Fibroblast of peridontal ligament (primary cell): ENCODE measurements at regions not wholly inside any gene's neighbourhood (a gene's known extent, or its start where the extent isn't known, plus 50 kb on each side); places are given as distances from the start of the nearest gene placed in this dataset.

Source experiments
- DNase-seq: peaks from one replicate; pipeline ENCODE4 v3.0.0-alpha.2; 2010; ENCODE audit errors: extremely low read depth

DNA sequence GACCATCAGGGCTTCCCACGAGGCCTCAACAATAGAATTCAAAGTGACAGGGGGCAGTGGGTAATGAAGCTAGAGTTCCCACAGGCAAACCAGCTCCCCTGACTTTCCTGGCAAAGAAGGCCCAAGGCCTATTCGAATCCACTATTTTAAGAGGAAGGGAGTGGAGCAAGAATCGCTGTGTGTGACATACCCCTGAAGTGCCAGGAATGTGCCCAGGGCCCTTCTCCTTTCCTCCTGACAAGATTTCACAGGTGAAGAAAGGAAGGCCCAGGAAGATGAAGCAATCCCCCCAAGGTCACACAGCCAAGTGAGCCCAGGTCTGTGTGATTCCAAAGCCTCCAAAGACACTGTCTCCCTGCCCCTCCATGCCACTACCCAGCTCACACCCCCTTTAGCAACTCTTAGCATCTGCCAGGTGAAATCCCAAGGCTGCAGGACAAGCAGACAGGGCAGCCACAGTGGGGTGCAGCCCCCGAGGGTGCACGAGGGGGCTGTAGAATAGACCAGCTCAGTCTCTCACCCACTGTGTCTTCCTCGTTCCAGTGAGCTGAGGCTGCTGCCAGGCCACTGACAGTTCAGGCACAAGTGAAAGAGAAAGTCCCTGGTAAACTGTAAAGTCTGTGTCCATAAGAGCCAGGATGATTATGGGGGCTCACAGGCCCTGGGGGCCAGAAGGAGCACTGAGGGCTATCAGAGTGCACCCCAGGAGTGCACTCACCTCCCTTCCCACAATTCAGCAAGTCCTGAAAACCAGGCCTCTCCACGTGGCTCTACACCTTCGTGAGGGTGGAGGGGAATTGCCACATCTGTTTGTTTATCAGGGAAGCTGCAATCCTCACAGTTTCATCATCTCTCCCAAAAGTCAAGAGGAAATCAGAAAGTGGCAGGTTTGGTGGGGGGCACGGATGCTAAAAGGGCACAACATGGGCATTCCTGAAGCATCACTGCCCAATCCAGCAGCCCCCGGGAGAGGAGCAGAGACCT is 70.8 kb upstream of the ZMIZ1 start:
- peak; percentile 17 for DNase-seq

DNA sequence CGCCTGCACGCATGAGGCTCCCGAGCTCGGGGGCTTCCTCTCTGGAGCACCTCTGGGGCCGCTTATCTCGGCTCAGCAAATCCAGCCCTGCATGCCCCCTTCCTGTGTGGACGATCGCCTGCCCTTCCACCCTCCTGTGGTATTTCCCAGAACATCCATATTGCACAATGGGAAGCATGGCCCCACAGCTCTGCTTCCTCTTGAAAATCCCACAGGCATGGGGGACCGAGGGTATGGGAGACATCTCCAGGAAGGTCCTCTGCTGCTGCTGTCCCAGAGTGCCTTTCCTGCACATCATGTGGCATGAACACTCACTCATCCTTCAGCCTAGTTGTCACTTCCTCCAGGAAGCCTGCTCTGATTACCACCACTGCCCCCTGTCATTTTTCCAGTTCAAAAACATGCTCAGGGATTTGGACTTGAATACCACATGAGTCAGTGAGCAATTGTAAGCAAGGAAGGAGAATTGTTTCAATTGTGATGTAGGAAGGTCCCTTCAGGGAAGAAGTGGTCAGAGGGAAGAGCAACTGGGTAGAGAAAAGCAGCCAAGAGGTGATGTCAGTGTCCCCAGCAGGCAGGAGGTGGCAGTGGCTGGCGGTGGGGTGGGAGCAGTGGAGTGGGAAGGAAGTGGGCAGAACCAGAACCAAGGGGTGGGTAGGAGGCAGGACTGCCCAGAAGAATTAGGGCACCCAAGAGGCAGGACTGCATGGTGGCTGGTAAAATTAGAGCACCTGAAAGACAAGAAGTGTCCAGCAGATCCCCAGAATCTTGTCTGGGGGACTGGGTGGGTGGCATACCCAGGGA is 67.5 kb upstream of the ZMIZ1 start:
- peak; percentile 37 for DNase-seq

DNA sequence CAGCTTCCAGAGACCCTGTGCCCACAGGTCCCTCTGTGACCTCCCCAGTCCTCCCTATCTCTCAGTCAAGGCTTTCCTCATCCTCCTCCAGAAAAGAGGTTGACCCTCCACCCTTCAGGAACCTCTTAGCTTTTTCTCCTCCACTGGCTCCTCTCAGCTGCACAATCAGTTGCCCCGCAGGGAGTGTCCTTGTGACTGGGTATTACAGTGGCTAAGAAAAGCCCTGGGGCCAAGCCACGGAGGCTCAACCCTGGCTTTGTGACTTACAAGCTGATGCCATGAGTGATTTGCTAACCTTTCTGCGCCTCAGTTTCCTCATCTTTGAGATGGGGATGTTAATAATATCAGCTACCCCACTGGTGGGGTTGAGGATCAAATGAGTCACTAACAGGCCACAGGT is 66.4 kb upstream of the ZMIZ1 start:
- no peak for DNase-seq

DNA sequence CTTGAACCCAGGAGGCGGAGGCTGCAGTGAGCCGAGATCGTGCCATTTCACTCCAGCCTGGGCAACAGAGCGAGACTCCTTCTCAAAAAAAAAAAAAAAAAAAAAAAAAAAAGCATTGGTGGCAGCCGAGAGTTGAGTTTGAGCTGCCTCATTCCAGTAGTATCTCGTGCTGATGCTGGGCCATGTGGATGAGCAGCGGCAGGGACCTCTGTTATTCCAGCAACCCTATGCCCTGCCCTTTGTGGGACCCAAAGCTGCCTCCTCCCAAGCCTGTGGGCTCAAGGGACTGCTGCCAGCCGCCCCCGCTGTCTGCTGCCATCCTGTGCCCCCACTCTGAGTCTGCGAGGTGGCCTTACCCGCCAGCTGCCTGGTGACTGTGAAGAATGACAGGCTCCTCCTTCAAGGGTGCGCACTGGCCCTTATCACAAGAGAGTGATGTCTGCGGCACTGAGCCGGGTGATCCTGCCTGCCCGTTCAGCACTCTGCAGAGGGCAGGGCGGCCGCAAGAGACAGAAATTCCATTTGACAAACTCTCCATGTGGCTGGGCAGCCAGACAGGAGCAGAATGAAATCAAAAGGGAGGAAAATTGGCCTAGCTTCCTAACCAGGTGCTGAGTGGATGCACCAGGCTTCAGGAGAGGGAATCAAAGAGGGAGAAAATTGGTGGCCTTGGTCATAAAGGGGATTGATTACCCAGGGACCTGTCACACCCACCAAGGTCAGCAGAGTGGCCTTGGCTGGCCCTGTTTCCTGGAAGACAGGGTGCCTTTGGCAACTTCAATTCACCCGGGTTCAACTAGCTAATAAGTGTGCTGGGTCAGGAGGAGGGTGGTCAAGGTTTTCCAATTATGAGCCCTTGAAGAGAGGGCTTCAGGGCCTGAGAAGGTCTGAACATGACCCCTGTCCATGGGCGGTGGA is 65.3 kb upstream of the ZMIZ1 start:
- DNase-seq: no peak

DNA sequence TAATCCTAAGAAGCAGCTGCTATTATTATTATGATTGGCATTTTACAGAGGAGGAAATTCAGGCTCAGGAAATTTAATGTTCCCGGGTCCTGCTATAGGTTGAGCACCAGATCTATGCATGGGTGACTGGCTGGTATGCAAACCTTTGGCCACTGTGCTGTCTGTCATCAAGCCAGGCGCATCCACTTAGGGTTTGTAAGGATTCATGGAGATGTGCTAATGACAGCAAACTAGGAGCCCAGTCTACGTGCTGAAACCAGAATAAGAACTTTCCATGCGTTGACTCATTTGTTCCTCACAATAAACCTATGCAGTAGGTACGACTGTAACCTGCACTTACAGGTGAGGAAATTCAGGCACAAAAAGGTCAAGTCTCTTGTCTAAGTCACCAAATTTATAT is 64.5 kb upstream of the ZMIZ1 start:
- no peak for DNase-seq

DNA sequence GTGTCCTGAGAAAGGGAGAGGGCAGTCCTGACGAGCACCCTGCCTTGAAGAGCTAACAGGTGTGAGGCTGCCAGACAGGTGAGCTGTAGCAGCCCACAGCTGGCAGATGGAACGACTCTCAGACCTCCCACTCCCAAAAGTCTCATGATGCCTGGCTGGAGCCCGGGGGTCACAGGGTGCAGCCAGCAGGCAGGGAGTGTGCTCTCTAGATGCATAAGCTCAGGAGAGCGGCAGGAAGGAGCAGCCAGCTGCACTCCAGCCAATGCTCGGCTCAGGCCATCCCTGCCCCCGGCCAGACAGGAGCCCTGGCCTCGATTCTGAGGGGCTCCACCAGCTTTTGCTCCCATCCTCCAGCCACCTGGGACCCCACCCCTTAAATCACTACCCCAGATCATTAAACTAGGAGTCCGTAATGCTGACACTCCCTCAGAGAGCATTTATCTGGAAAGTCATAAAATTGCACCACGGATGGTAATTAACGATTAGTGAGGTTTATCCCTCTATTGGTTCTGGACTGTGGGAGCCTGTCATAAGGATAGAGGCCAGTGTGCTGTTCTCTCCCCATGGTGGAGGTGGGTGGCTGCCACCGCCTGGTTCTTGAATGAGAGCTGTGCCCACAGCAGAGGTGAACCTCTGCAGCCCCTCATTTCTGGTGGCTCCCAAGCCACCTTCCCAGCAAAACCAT is 63.5 kb upstream of the ZMIZ1 start:
- DNase-seq: no peak

DNA sequence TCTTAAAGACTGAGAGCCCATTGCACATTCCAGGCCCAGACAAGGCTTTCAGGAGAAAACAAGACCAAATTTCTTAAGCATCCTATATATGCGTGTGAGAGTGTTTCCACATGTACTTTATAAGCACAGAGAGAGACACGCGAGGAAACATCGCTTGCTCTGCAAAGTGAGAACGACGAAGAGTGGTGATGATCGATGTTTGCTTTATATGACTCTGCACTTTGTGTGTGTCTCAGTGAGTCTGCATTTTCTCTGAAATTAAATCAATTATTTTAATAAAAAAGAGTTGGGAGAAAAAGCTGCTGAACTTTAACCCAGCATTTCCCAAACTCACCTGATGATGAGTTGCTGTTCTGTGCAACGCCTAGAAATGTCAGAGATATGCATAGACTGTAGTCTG is 61.7 kb upstream of the ZMIZ1 start:
- DNase-seq: no peak

DNA sequence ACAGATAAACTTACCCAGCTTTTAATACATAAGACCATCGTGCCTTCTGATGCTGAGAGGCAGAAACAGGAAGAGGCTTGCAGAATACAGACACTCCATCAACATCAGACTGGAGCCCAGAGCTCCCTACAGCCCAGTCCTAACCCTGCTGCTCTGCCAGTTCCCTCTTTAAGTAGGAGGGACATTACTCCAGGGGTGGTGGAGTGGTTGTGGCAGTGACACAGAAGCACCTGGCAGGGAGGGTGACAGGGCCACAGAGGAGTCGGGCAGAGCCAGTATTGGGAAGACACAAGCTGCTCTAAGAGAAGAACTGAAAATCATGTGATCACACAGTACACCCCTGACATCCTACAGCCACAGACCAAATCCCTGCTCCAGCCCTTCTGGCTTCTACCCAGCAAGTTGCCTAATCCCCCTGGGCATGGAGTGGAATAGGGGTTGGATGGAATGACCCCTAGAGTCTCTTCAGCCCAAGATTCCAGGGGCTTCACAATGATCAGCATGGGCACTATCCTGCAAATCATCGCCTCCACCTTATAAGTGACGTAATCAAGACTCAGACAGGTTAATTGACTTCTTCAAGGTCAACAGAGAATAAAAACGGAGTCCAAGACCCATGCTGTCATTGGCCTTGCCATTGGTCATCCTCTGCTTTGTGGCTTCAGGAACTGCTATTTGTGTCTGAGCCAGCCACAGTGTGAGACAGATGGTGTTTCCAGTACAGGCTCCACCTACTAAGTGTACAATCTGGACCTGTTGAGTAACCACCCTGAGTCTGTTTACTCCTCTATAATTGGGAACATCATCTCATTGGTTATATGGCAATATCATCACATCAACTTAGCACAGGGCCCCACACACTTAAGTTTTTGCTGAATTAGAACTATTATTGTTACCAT is 61.1 kb upstream of the ZMIZ1 start:
- peak; percentile 43 for DNase-seq

DNA sequence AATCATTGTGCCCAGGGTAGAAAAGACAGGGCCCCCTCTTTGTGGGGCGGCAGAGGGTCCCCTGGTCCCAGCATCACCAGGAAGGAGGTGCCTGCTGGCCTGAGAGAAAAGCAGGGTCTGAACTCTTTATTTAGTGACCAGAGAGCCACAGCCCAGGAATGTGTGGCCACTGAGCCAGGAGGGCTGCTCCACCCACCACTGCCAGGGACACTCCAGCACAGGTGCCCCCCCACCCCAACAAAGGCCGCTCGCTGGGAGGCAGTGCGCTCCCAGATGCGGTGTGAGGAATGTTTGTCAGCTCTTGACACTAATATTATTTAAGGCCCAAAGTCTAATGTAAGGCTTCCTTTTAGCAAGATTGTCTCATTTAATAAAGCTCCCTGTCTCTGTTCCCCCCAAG is 59.6 kb upstream of the ZMIZ1 start:
- DNase-seq: no peak

DNA sequence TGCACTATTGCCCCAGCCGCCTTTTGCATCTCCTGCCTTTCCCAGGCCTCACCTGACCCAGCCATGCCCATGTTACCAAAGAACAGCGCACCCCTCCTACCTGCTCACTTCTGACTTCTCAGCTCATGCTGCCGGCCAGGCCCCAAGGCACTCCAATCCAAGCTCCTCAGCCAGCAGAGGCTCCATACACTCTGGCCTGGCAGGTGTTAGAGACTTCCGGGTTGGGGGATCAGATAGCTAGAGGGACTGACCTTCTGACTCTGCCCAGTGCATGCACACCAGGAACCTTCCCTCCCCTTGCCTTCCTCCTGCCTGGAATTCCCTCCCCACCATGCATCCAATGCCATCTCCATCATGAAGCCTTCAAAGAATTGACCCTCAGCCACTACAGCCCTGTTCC is 56.2 kb upstream of the ZMIZ1 start:
- DNase-seq: no peak

DNA sequence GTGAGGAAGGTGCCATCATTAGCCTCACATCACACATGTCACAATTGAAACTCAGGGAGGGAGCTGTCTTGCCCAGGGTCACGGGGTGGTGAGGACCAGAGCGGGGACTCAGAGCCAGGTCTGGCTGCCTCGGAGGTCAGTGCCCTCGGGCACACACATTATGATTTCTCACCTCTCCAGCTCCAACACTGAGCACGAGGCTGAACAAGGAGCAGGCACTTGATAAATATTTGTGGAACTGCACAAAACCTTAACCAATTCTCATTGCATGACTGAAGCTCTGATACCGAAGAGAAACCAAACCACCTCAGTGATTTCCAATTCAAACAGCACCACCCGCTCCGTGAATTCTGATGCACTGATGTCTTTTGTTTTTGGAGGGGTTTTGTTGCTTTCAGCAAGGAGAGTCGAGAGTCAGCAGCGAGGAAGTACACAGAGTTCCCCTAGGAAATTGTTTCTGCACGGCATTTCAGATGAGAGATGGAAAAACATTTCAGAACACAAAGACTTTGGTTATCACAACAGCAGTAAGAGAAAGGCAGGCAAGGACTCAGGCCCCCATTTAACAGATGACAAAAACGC is 55.3 kb upstream of the ZMIZ1 start:
- no peak for DNase-seq

DNA sequence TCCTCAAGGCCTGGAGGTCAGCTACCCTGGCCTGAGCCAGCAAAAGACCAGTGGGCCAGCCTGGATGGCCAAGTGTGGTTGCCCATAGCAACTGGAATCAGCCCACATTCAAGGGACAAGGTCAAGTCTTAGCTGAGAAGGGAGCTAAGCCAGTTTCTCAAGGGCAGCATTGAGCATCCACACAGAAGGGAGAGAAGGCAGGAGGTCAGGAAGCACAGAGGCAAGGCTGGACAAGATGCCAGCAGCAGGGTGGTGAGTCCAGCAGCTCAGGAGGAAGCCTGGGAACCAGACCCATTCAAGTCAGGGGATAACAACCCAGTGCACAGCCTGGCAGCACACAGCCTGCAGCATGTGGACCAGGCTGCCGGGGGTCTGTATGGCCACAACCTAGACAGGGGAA is 54.0 kb upstream of the ZMIZ1 start:
- no peak for DNase-seq

DNA sequence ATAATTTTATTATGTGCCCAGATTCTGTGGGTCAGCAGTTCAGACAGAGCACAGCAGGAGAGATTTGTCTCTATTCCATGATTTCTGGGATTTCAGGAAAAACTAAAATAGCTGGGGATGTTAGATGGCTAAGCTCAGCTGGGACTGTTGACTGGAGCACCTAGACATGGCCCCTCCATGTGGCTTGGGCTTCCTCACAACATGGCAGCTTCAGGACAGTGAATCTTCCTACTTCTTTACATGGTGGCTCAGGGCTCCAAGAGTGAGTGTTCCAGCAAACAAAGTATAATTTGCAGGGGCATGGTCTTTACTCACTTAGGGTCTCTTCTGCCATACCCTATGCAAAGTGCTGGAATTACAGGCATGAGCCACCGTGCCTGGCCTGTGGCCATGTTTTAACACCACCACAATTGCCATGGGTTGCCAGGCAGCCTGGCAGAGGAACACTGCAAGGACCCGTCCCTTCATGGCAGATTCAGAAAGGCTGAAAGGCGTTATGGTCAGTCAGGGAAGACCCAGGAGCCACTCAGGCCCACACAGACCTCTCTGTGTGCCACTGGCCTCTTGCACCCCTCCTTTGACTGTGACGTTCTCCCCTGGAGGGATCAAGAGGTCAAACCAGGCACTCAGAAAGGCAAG is 50.8 kb upstream of the ZMIZ1 start:
- DNase-seq: no peak

DNA sequence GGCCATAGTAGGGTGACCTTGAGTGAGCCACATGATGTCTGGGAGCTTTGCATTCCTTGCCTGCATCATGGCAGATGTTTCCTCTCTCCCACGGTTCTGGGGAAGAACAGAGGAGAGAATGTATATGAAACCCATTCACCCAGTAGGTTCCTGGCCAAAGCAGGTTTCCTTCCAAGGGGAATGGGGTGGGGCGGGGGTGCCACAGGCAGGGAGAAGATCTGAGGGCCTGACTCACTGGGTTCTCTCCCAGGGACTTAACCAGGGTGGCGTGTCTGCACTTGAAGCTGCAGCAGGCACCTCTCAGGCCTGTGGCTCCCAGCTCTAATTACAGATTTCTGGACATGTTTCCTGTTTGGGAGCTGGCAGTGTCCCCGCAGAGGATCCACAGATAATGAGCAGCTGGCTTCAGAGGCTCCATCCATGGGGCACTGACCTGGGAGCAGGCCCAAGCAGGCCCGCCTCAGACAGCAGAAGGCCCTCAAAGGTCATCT is 50.2 kb upstream of the ZMIZ1 start:
- peak; percentile 20 for DNase-seq
